CD4-positive, alpha-beta T cell (primary cell): ENCODE measurements at regions not wholly inside any gene's neighbourhood (a gene's known extent, or its start where the extent isn't known, plus 50 kb on each side); places are given as distances from the start of the nearest gene placed in this dataset.

Source experiments
- ATAC-seq: fragments of 200-7000 bp; cut with Tn5 transposase; one replicate; pipeline ENCODE4 v1.10.0; 2022; ENCODE audit warnings: mild to moderate bottlenecking; ENCODE audit not compliant: poor library complexity
- CTCF ChIA-PET: fragments of 350-600 bp; sonication (Branson Sonifier 250); formaldehyde crosslinking; loops from one replicate; lab custom pipeline; 2021; ENCODE audit warnings: antibody characterized with exemption, inconsistent platforms; lab: Charles Lee
- POLR2A ChIA-PET: fragments of 350-600 bp; sonication (Branson Sonifier 250); formaldehyde crosslinking; loops from one replicate; lab custom pipeline; 2021; ENCODE audit warnings: antibody characterized with exemption, inconsistent platforms; lab: Charles Lee
- DNase-seq, 14 experiments: peaks; one replicate each; pipeline ENCODE4 v3.0.0-alpha.2; 2013 to 2020; ENCODE audit warnings: mixed read lengths in 2 of 14
- H3K27ac ChIP-seq, 2 donors: one replicate each; pipeline versions ENCODE4 v1.5.1 to v1.7.0; 2013; ENCODE audit warnings: low read length in 2 of 2, low read depth in 1 of 2, mild to moderate bottlenecking in 1 of 2
- H3K27me3 ChIP-seq, 2 experiments: 1 replicate in 1 of 2; 2 replicates in 1 of 2; pipeline versions ENCODE4 v1.6.1 to v1.7.0; 2013; ENCODE audit warnings: low read length in 2 of 2, control low read depth in 1 of 2, mild to moderate bottlenecking in 1 of 2, moderate library complexity in 1 of 2; ENCODE audit not compliant: insufficient read depth in 2 of 2, control insufficient read depth in 1 of 2
- H3K36me3 ChIP-seq: one replicate; pipeline ENCODE4 v1.6.1; 2013; ENCODE audit warnings: low read length, control low read depth; ENCODE audit not compliant: insufficient read depth
- H3K4me1 ChIP-seq: one replicate; pipeline ENCODE4 v1.6.1; 2013; ENCODE audit warnings: low read length, control low read depth; ENCODE audit not compliant: insufficient read depth
- H3K4me3 ChIP-seq: one replicate; pipeline ENCODE4 v1.5.1; 2013; ENCODE audit warnings: mild to moderate bottlenecking, low read length, moderate library complexity
- H3K9me3 ChIP-seq, 2 experiments: 1 replicate in 1 of 2; 2 replicates in 1 of 2; pipeline versions ENCODE4 v1.6.1 to v1.7.0; 2013; ENCODE audit warnings: low read length in 2 of 2, mild to moderate bottlenecking in 2 of 2, control low read depth in 1 of 2, moderate library complexity in 1 of 2; ENCODE audit not compliant: control insufficient read depth in 1 of 2, insufficient read depth in 1 of 2
- H3K27ac Mint-ChIP-seq: one replicate; pipeline ENCODE4 v1.8.0; 2020; ENCODE audit warnings: mixed read lengths
- H3K27me3 Mint-ChIP-seq: one replicate; pipeline ENCODE4 v1.8.0; 2021; ENCODE audit warnings: mixed read lengths
- H3K36me3 Mint-ChIP-seq: one replicate; pipeline ENCODE4 v1.8.0; 2021; ENCODE audit warnings: low read depth, mixed read lengths
- H3K4me1 Mint-ChIP-seq: one replicate; pipeline ENCODE4 v1.8.0; 2021; ENCODE audit warnings: low read depth, mixed read lengths
- H3K4me3 Mint-ChIP-seq: one replicate; pipeline ENCODE4 v1.8.0; 2020; ENCODE audit warnings: mild to moderate bottlenecking, mixed read lengths
- H3K9me3 Mint-ChIP-seq: one replicate; pipeline ENCODE4 v1.8.0; 2020; ENCODE audit warnings: mixed read lengths
- CTCF ChIP-seq: fragments of 200-600 bp; IDR thresholded peaks from one replicate; pipeline ENCODE4 v1.8.0; 2022; ENCODE audit warnings: antibody characterized with exemption, mild to moderate bottlenecking
- intact Hi-C, 2 experiments: fragments of 100-400 bp; cut with DNase I in 1 of 2; cut with micrococcal nuclease in 1 of 2; formaldehyde crosslinking; loops; one replicate each; pipeline versions ENCODE4 v1.15.1 to v1.9.0; 2023 to 2025; cut with DNase I, micrococcal nuclease

- no peaks in the 10 kb centered on the region for H3K27me3 Mint-ChIP-seq
- H3K4me3 Mint-ChIP-seq, result no peak overlapping the region
- H3K4me1 ChIP-seq, result no peaks in the 10 kb centered on the region
- POLR2A ChIA-PET, result no interaction called here
- H3K4me1 Mint-ChIP-seq, result no peaks in the 10 kb centered on the region
- H3K9me3 ChIP-seq, result peaks cover 0 to 27% of the 10 kb centered on the region in 2 experiments
- H3K4me3 ChIP-seq, result no peak overlapping the region
- no peak for ATAC-seq
- intact Hi-C loops, result no loop called here
- CTCF ChIA-PET, result no interaction called here
- peaks cover 4% of the 10 kb centered on the region for H3K9me3 Mint-ChIP-seq
- no peaks in the 10 kb centered on the region for H3K36me3 ChIP-seq
- H3K27ac ChIP-seq, result no peak overlapping the region
- H3K27me3 ChIP-seq, result no peaks in the 10 kb centered on the region
- TF ChIP-seq CTCF, result no peak
- H3K36me3 Mint-ChIP-seq, result no peaks in the 10 kb centered on the region
- no peak for DNase-seq
- H3K27ac Mint-ChIP-seq, result no peak overlapping the region
Measured at GRCh38 chr16:6375465-6376075, 957.1 kb upstream of the RBFOX1 start.

- Mint-ChIP-seq H3K27ac (no peak overlapping the region), H3K4me1 (no peaks in the 10 kb centered on the region), H3K9me3 (peaks cover 4% of the 10 kb centered on the region), H3K27me3 (no peaks in the 10 kb centered on the region), H3K4me3 (no peak overlapping the region), H3K36me3 (no peaks in the 10 kb centered on the region)
- POLR2A ChIA-PET, result no interaction called here
- ATAC-seq, result no peak
- CTCF ChIA-PET, result no interaction called here
- Histone ChIP-seq H3K27ac (no peak overlapping the region), H3K4me3 (no peak overlapping the region), H3K36me3 (no peaks in the 10 kb centered on the region), H3K9me3 (peaks cover 0 to 30% of the 10 kb centered on the region in 2 experiments), H3K27me3 (no peaks in the 10 kb centered on the region), H3K4me1 (no peaks in the 10 kb centered on the region)
- TF ChIP-seq CTCF, result no peak
- DNase-seq, result no peak
- intact Hi-C loops, result no loop called here
Measured at GRCh38 chr16:6374821-6375220, 957.8 kb upstream of the RBFOX1 start.

GRCh38 chr16:6364846-6365245 is 967.8 kb upstream of the RBFOX1 start:
- no peak for DNase-seq
- Mint-ChIP-seq H3K4me1 (no peaks in the 10 kb centered on the region), H3K27ac (no peak overlapping the region), H3K27me3 (no peaks in the 10 kb centered on the region), H3K4me3 (no peak overlapping the region), H3K9me3 (peaks cover 5% of the 10 kb centered on the region), H3K36me3 (no peaks in the 10 kb centered on the region)
- Histone ChIP-seq H3K27me3 (no peaks in the 10 kb centered on the region), H3K9me3 (peaks cover 4 to 9% of the 10 kb centered on the region in 2 experiments), H3K27ac (no peak overlapping the region), H3K4me1 (no peaks in the 10 kb centered on the region), H3K4me3 (no peak overlapping the region), H3K36me3 (no peaks in the 10 kb centered on the region)
- POLR2A ChIA-PET, result no interaction called here
- intact Hi-C loops, result no loop called here
- CTCF ChIA-PET, result no interaction called here
- ATAC-seq, result no peak
- no peak for TF ChIP-seq CTCF
